K562 (cell line): ENCODE measurements at regions not wholly inside any gene's neighbourhood (a gene's known extent, or its start where the extent isn't known, plus 50 kb on each side); places are given as distances from the start of the nearest gene placed in this dataset.

ENCODE experiments used
- ATAC-seq: fragments of 200-7000 bp; cut with Tn5 transposase; 3 replicates; pipeline ENCODE4 v1.9.1; 2020; ENCODE audit warnings: moderate library complexity
- BruUV-seq: library from RNA; stranded (reverse); fragments of 400-500 nt; replicated peaks from 2 replicates; lab custom pipeline; 2021; lab: Mats Ljungman, UMichigan
- CTCF ChIA-PET: fragments of 300-600 bp; formaldehyde crosslinking; extraction: SDS; loops from one replicate; lab custom pipeline; 2021; ENCODE audit warnings: low intra/inter-chr PET ratio; lab: Yijun Ruan, JAX
- POLR2A ChIA-PET: fragments of 300-600, 350-650 bp; sonication (Branson Sonifier 250); formaldehyde crosslinking; extraction: SDS; loops from one replicate; lab custom pipeline; 2021; ENCODE audit warnings: antibody characterized with exemption, inconsistent platforms; lab: Yijun Ruan, JAX
- DNase-seq, 4 experiments: peaks; one replicate each; pipeline versions ENCODE4 v3.0.0 to v3.0.0-alpha.2; 2011 to 2018; ENCODE audit warnings: low spot score in 3 of 4, mixed read lengths in 3 of 4; ENCODE audit errors: extremely low read depth in 1 of 4
- FAIRE-seq: peaks from 2 replicates; lab custom pipeline; 2011; peaks lifted over from hg19 to GRCh38; lab: Jason Lieb, UNC
- H2AFZ ChIP-seq: 2 replicates; pipeline ENCODE4 v1.6.0; 2011; ENCODE audit warnings: low read depth, low read length, control low read depth, inconsistent platforms
- H3K27ac ChIP-seq: fragments of 200-600 bp; 3 replicates; pipeline ENCODE4 v1.8.0; 2011; ENCODE audit warnings: low read depth, mild to moderate bottlenecking, control low read depth, inconsistent platforms, low read length, moderate library complexity, mixed read lengths; ENCODE audit errors: extremely low read depth
- H3K27me3 ChIP-seq, 2 experiments: fragments of 300-600 bp in 1 of 2; 2 replicates in 1 of 2; 3 replicates in 1 of 2; pipeline versions ENCODE4 v1.6.0 to v1.8.0; 2011; ENCODE audit warnings: inconsistent platforms in 2 of 2, low read length in 2 of 2, mild to moderate bottlenecking in 1 of 2, mixed read lengths in 1 of 2, moderate library complexity in 1 of 2; ENCODE audit not compliant: control insufficient read depth in 2 of 2, insufficient read depth in 2 of 2
- H3K36me3 ChIP-seq: fragments of 300-600 bp; 3 replicates; pipeline ENCODE4 v1.8.0; 2011; ENCODE audit warnings: mild to moderate bottlenecking, low read length, inconsistent platforms; ENCODE audit not compliant: control insufficient read depth, insufficient read depth
- H3K4me1 ChIP-seq, 2 experiments: fragments of 200-600 bp in 1 of 2; replicated peaks in 1 of 2; 2 replicates in 1 of 2; 3 replicates in 1 of 2; pipeline versions ENCODE4 v1.5.1 to v1.8.0; 2011; ENCODE audit warnings: inconsistent platforms in 2 of 2, low read length in 2 of 2, mild to moderate bottlenecking in 1 of 2, mixed read lengths in 1 of 2, moderate library complexity in 1 of 2; ENCODE audit not compliant: control insufficient read depth in 2 of 2, insufficient read depth in 2 of 2
- H3K4me2 ChIP-seq: 2 replicates; pipeline ENCODE4 v1.6.1; 2011; ENCODE audit warnings: low read length, control low read depth, inconsistent platforms, mixed read lengths; ENCODE audit not compliant: insufficient read depth
- H3K4me3 ChIP-seq: fragments of 200-600 bp; sonication (generic), shearing (Covaris generic); 2 replicates; pipeline ENCODE4 v1.5.1; 2016; ENCODE audit warnings: control low read depth, inconsistent platforms
- H3K79me2 ChIP-seq: fragments of 200-600 bp; 3 replicates; pipeline ENCODE4 v1.8.0; 2011; ENCODE audit warnings: low read length, inconsistent platforms; ENCODE audit not compliant: control insufficient read depth, insufficient read depth
- H3K9ac ChIP-seq, 2 experiments: 2 replicates each; pipeline versions ENCODE4 v1.6.0 to v1.6.1; 2011; ENCODE audit warnings: low read depth in 2 of 2, low read length in 2 of 2, control low read depth in 1 of 2, inconsistent platforms in 1 of 2, mild to moderate bottlenecking in 1 of 2, mixed read lengths in 1 of 2; ENCODE audit not compliant: insufficient read depth in 1 of 2
- H3K9me1 ChIP-seq: one replicate; pipeline ENCODE4 v1.6.0; 2011; ENCODE audit warnings: inconsistent platforms, mild to moderate bottlenecking, low read length, moderate library complexity; ENCODE audit not compliant: control insufficient read depth, insufficient read depth
- H3K9me3 ChIP-seq: replicated peaks from 2 replicates; pipeline ENCODE4 v1.5.1; 2011; ENCODE audit warnings: low read depth, low read length, inconsistent platforms; ENCODE audit not compliant: control insufficient read depth, insufficient read depth
- H4K20me1 ChIP-seq: replicated peaks from 2 replicates; pipeline ENCODE4 v1.6.1; 2011; ENCODE audit warnings: low read length, inconsistent platforms, mixed read lengths; ENCODE audit not compliant: control insufficient read depth, insufficient read depth
- BHLHE40 ChIP-seq: IDR thresholded peaks from 2 replicates; pipeline ENCODE4 v1.6.1; 2011; ENCODE audit warnings: low read length, improper control_type of control experiment
- MECOM ChIP-seq: fragments of 250-450 bp; sonication (Bioruptor Pico); IDR thresholded peaks from 2 replicates; pipeline ENCODE4 v1.8.0; 2022; ENCODE audit warnings: inconsistent platforms
- SMARCC2 ChIP-seq: fragments of 450-650 bp; IDR thresholded peaks from 2 replicates; pipeline ENCODE4 v1.6.1; 2017; ENCODE audit warnings: antibody characterized with exemption, moderate library complexity, mild to moderate bottlenecking, low read depth
- TRIM28 ChIP-seq: fragments of 450-650 bp; IDR thresholded peaks from 2 replicates; pipeline ENCODE4 v1.6.1; 2017
- XRCC4 ChIP-seq: IDR thresholded peaks from one replicate; pipeline ENCODE4 v1.6.1; 2011; ENCODE audit not compliant: insufficient read depth, insufficient read length; ENCODE audit errors: extremely low read depth
- ZNF263 ChIP-seq: sonication (generic); formaldehyde crosslinking; IDR thresholded peaks from 2 replicates; pipeline ENCODE4 v1.8.0; 2022; ENCODE audit warnings: mild to moderate bottlenecking, missing genetic modification reagents, borderline replicate concordance
- ZNF507 ChIP-seq: conservative IDR thresholded peaks from 2 replicates; pipeline ENCODE4 v1.6.1; 2017; ENCODE audit warnings: missing genetic modification characterization, missing compliant biosample characterization
- WGBS: fragments of 100-300 bp; shearing (Covaris generic); methylation state at CpG from one replicate; pipeline ENCODE4 v1.1.6; 2016; ENCODE audit warnings: low coverage, mixed read lengths; ENCODE audit not compliant: insufficient coverage; ENCODE audit errors: missing lambda C conversion rate; 5-methylcytosine and 5-hydroxymethylcytosine counted together
- in situ Hi-C: fragments of 300-500 bp; cut with MboI; formaldehyde crosslinking; loops from 4 replicates; pipeline ENCODE4 v1.15.0; 2018; ENCODE audit warnings: inconsistent platforms, mixed read lengths
- intact Hi-C: fragments of 100-400 bp; cut with micrococcal nuclease; formaldehyde crosslinking; loops from 2 replicates; pipeline ENCODE4 v1.14.2; 2022
- TF ChIP-seq, protein P1 (sequence below): fragments of 250-450 bp; sonication (Bioruptor Pico); IDR thresholded peaks from 2 replicates; pipeline ENCODE4 v1.9.0; 2021; ENCODE audit warnings: mild to moderate bottlenecking
- TF ChIP-seq, protein P2 (sequence below): fragments of 450-650 bp; IDR thresholded peaks from 2 replicates; pipeline ENCODE4 v1.6.1; 2018; ENCODE audit not compliant: partially characterized antibody
- TF ChIP-seq, protein P3 (sequence below): fragments of 450-650 bp; IDR thresholded peaks from one replicate; pipeline ENCODE4 v1.6.1; 2018; ENCODE audit warnings: mild to moderate bottlenecking, moderate library complexity; ENCODE audit not compliant: partially characterized antibody

DNA sequence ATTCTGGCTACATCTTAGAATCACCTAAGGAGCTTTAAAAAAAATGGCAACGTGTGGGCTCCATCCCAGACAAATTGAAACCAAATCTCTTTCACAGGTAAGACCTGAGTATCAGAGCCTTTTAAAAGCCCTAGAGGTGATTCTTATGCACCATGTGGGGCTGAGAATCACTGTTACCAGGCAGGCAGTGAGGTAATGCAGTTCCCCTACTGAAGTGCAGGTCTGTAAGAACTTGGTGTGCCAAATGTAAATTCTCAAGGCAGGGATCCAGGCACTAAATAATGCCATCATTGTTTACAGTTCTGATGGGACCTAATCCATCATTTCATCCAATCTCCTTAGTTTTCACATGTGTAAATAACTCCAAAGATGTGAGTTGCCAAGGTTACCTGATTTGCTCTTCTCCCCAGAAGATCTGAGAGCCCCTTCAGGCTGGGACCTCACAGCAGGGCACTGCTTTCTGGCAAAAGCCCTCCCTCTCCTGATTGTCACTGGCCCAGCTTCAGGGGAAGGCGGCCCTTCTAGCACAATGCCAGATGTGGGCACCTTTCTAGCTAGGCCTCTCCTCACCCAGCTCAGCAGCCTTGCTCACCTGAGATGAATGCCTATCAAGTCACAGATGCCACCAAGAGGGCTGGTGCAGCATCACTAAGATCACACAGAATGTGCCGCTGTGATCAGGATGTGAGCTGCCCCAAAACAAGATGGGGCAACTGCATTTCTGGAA, 73.6 kb upstream of the RGPD5 start:
- ChIA-PET POLR2A (no interaction called here), CTCF (no interaction called here)
- H3K27me3 ChIP-seq: peaks cover 0 to 15% of the 10 kb centered on the region in 2 experiments; a peak in 1 of 5 replicates
- H3K4me3 ChIP-seq: no peak overlapping the region
- H3K27ac ChIP-seq: no peak overlapping the region
- in situ Hi-C loops (no loop called here), intact Hi-C loops (no loop called here)
- ATAC-seq: no peak
- H3K9ac ChIP-seq: no peak overlapping the region
- no peak overlapping the region for H3K4me2 ChIP-seq
- no peaks in the 10 kb centered on the region for H3K36me3 ChIP-seq
- H3K4me1 ChIP-seq: no peaks in the 10 kb centered on the region
- TF ChIP-seq, protein P1, sequence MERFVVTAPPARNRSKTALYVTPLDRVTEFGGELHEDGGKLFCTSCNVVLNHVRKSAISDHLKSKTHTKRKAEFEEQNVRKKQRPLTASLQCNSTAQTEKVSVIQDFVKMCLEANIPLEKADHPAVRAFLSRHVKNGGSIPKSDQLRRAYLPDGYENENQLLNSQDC (CRISPR knock-in tag): no peak
- TF ChIP-seq, all 486 proteins: peak for 0
- 3% methylated on average over 3 of the region's 3 CpGs for WGBS
- no peaks in the 10 kb centered on the region for H4K20me1 ChIP-seq
- BruUV-seq: no TSS peak
- H3K9me3 ChIP-seq: no peaks in the 10 kb centered on the region
- no peaks in the 10 kb centered on the region for H3K79me2 ChIP-seq
- no peak for DNase-seq
- H3K9me1 ChIP-seq: no peaks in the 10 kb centered on the region
- H2AFZ ChIP-seq: no peak overlapping the region
- no peak for FAIRE-seq

DNA sequence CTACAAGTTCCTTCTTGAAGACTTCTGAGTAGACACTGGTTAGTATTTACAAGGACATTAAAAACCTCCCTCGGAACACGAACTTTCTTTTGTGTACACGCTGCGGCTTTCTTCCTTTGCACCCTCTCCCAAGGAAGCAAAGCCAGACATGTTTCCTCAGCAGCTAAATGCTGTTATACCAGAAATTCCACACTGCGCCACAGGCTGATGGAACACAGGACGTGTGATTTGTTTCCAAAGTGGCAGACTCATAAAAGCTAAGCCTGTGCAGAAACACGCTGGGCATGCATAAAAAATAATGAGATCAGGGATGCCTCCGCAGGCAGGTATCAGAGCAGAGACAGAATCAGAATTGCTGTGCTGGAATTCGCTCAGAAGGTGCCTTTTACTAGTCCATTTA, 73.0 kb upstream of the RGPD5 start:
- no TSS peak for BruUV-seq
- whole genome bisulfite sequencing: 0% methylated on average over 9 of the region's 9 CpGs
- ChIA-PET CTCF (no interaction called here), POLR2A (no interaction called here)
- no peaks in the 10 kb centered on the region for H3K9me3 ChIP-seq
- DNase-seq: no peak
- H3K9me1 ChIP-seq: no peaks in the 10 kb centered on the region
- H3K27me3 ChIP-seq: peaks cover 0 to 15% of the 10 kb centered on the region in 2 experiments; a peak in 1 of 5 replicates
- H3K79me2 ChIP-seq: no peaks in the 10 kb centered on the region
- no peak overlapping the region for H2AFZ ChIP-seq
- no peak overlapping the region for H3K27ac ChIP-seq
- ATAC-seq: no peak
- no peak for FAIRE-seq
- no peaks in the 10 kb centered on the region for H3K4me1 ChIP-seq
- no peak overlapping the region for H3K4me2 ChIP-seq
- intact Hi-C loops (no loop called here), in situ Hi-C loops (no loop called here)
- no peaks in the 10 kb centered on the region for H4K20me1 ChIP-seq
- H3K4me3 ChIP-seq: no peak overlapping the region
- no peaks in the 10 kb centered on the region for H3K36me3 ChIP-seq
- no peak overlapping the region for H3K9ac ChIP-seq
- TF ChIP-seq, protein P2, sequence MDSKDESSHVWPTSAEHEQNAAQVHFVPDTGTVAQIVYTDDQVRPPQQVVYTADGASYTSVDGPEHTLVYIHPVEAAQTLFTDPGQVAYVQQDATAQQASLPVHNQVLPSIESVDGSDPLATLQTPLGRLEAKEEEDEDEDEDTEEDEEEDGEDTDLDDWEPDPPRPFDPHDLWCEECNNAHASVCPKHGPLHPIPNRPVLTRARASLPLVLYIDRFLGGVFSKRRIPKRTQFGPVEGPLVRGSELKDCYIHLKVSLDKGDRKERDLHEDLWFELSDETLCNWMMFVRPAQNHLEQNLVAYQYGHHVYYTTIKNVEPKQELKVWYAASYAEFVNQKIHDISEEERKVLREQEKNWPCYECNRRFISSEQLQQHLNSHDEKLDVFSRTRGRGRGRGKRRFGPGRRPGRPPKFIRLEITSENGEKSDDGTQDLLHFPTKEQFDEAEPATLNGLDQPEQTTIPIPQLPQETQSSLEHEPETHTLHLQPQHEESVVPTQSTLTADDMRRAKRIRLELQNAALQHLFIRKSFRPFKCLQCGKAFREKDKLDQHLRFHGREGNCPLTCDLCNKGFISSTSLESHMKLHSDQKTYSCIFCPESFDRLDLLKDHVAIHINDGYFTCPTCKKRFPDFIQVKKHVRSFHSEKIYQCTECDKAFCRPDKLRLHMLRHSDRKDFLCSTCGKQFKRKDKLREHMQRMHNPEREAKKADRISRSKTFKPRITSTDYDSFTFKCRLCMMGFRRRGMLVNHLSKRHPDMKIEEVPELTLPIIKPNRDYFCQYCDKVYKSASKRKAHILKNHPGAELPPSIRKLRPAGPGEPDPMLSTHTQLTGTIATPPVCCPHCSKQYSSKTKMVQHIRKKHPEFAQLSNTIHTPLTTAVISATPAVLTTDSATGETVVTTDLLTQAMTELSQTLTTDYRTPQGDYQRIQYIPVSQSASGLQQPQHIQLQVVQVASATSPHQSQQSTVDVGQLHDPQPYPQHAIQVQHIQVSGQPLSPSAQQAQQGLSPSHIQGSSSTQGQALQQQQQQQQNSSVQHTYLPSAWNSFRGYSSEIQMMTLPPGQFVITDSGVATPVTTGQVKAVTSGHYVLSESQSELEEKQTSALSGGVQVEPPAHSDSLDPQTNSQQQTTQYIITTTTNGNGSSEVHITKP: no peak
- TF ChIP-seq XRCC4 (no peak), BHLHE40 (no peak), MECOM (CRISPR knock-in tag) (no peak), ZNF263 (CRISPR knock-in tag) (no peak), SMARCC2 (no peak), TRIM28 (no peak), ZNF507 (tag) (no peak)
- TF ChIP-seq, protein P3, sequence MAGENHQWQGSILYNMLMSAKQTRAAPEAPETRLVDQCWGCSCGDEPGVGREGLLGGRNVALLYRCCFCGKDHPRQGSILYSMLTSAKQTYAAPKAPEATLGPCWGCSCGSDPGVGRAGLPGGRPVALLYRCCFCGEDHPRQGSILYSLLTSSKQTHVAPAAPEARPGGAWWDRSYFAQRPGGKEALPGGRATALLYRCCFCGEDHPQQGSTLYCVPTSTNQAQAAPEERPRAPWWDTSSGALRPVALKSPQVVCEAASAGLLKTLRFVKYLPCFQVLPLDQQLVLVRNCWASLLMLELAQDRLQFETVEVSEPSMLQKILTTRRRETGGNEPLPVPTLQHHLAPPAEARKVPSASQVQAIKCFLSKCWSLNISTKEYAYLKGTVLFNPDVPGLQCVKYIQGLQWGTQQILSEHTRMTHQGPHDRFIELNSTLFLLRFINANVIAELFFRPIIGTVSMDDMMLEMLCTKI: no peak
